22Rv1 (cell line): ENCODE measurements at regions not wholly inside any gene's neighbourhood (a gene's known extent, or its start where the extent isn't known, plus 50 kb on each side); places are given as distances from the start of the nearest gene placed in this dataset.

Source experiments
- H3K27ac ChIP-seq: fragments of 450-650 bp; 2 replicates; pipeline ENCODE4 v1.5.1; 2017
- ZFX ChIP-seq: fragments of 450-650 bp; IDR thresholded peaks from 2 replicates; pipeline ENCODE4 v1.6.1; 2017; ENCODE audit warnings: antibody characterized with exemption, borderline replicate concordance
- TF ChIP-seq, protein P1 (sequence below): fragments of 450-650 bp; IDR thresholded peaks from 2 replicates; pipeline ENCODE4 v1.5.1; 2017; ENCODE audit warnings: mild to moderate bottlenecking

DNA sequence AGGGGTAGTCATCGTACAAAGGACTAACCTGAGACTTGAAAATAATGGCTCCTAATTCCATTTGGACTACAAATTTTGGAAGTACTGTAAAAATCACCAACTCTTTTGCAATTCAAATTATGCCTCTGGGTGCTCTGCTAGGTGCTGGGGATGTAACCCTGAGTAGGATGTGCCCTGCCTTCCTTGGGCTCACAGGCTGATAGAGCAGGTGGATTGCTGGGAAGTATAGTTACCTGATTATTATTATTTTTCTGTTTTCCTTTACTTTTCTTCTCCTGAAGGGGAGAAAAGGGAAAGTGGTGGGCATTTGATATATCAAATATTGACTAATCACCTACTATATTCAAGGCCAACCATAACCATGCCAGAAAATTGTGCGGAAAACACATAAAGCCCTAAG is 119.3 kb upstream of the RIOK3 start:
- TF ChIP-seq, protein P1, sequence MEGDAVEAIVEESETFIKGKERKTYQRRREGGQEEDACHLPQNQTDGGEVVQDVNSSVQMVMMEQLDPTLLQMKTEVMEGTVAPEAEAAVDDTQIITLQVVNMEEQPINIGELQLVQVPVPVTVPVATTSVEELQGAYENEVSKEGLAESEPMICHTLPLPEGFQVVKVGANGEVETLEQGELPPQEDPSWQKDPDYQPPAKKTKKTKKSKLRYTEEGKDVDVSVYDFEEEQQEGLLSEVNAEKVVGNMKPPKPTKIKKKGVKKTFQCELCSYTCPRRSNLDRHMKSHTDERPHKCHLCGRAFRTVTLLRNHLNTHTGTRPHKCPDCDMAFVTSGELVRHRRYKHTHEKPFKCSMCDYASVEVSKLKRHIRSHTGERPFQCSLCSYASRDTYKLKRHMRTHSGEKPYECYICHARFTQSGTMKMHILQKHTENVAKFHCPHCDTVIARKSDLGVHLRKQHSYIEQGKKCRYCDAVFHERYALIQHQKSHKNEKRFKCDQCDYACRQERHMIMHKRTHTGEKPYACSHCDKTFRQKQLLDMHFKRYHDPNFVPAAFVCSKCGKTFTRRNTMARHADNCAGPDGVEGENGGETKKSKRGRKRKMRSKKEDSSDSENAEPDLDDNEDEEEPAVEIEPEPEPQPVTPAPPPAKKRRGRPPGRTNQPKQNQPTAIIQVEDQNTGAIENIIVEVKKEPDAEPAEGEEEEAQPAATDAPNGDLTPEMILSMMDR = no peak
- no peak for TF ChIP-seq ZFX
- H3K27ac ChIP-seq = no peak overlapping the region

DNA sequence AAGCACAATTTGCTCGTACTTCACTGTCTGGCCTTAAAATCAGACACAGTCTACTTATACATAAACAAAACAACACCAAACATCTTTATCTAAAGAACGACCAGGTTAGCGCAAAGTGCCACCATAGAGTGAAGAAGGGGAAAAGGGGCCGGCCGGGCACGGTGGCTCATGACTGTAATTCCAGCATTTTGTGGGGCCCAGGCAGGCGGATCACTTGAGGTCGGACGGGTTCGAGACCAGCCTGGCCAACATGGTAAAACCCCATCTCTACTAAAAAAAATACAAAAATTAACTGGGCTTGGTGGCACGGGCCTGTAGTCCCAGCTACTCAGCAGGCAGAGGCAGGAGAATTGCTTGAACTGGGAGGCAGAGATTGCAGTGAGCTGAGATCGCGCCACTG is 118.5 kb upstream of the RIOK3 start:
- no peak for TF ChIP-seq ZFX
- H3K27ac ChIP-seq = no peak overlapping the region

DNA sequence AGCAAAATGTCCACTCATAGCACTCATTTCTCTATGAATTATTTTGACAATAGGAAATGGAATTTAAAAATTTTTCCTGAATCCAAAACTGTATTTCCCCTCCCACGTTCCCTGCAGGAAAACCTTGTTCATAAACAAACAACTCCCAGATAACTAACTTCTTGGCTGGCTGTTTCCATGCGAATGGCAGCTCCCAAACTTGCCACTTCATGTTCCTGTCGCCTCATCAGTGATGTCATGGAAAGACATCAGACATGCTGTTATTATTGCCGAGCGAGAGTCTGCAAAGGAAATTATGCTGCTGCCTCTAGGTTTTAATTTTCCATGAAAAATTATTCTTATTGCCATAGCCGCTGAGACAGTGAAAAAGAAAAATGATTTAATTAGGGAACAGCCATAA is 117.0 kb upstream of the RIOK3 start:
- TF ChIP-seq, protein P1 = no peak
- no peak for TF ChIP-seq ZFX
- no peak overlapping the region for H3K27ac ChIP-seq

- no peak overlapping the region for H3K27ac ChIP-seq
- TF ChIP-seq, protein P1 = no peak
- TF ChIP-seq ZFX = no peak
These were observed 115.3 kb upstream of the RIOK3 start for GRCh38 chr18:23337599-23338444.

GRCh38 chr18:23340661-23341060 is 112.4 kb upstream of the RIOK3 start:
- no peak overlapping the region for H3K27ac ChIP-seq
- TF ChIP-seq, protein P1 = no peak
- TF ChIP-seq ZFX = no peak

GRCh38 chr18:23341383-23341782 is 111.7 kb upstream of the RIOK3 start:
- no peak overlapping the region for H3K27ac ChIP-seq
- TF ChIP-seq, protein P1 = no peak
- no peak for TF ChIP-seq ZFX

DNA sequence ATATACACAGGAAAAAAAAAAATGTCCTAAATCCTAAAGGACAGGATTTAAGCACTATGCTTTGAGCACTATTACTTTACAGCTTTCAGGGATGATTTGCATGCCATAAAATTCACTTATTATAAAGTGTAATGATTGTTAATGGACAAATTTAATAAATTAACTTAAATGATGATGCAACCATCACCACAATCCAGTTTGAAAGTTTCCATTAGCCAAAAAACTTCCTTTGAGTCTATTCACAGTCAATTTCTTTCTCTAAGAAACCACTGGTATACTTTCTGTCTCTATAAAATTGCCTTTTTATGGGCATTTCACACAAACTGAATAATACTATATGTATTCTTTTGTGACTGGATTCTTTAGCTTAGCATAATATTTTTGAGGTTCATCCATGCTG is 111.1 kb upstream of the RIOK3 start:
- TF ChIP-seq ZFX = no peak
- TF ChIP-seq, protein P1 = no peak
- no peak overlapping the region for H3K27ac ChIP-seq
